K562 (cell line): ENCODE measurements at regions not wholly inside any gene's neighbourhood (a gene's known extent, or its start where the extent isn't known, plus 50 kb on each side); places are given as distances from the start of the nearest gene placed in this dataset.

Experiments used
- ATAC-seq: fragments of 200-7000 bp; cut with Tn5 transposase; 3 replicates; pipeline ENCODE4 v1.9.1; 2020; ENCODE audit warnings: moderate library complexity
- BruUV-seq: library from RNA; stranded (reverse); fragments of 400-500 nt; replicated peaks from 2 replicates; lab custom pipeline; 2021; lab: Mats Ljungman, UMichigan
- CTCF ChIA-PET: fragments of 300-600 bp; formaldehyde crosslinking; extraction: SDS; loops from one replicate; lab custom pipeline; 2021; ENCODE audit warnings: low intra/inter-chr PET ratio; lab: Yijun Ruan, JAX
- POLR2A ChIA-PET: fragments of 300-600, 350-650 bp; sonication (Branson Sonifier 250); formaldehyde crosslinking; extraction: SDS; loops from one replicate; lab custom pipeline; 2021; ENCODE audit warnings: antibody characterized with exemption, inconsistent platforms; lab: Yijun Ruan, JAX
- DNase-seq, 4 experiments: peaks; one replicate each; pipeline versions ENCODE4 v3.0.0 to v3.0.0-alpha.2; 2011 to 2018; ENCODE audit warnings: low spot score in 3 of 4, mixed read lengths in 3 of 4; ENCODE audit errors: extremely low read depth in 1 of 4
- FAIRE-seq: peaks from 2 replicates; lab custom pipeline; 2011; peaks lifted over from hg19 to GRCh38; lab: Jason Lieb, UNC
- H2AFZ ChIP-seq: 2 replicates; pipeline ENCODE4 v1.6.0; 2011; ENCODE audit warnings: low read depth, low read length, control low read depth, inconsistent platforms
- H3K27ac ChIP-seq: fragments of 200-600 bp; 3 replicates; pipeline ENCODE4 v1.8.0; 2011; ENCODE audit warnings: low read depth, mild to moderate bottlenecking, control low read depth, inconsistent platforms, low read length, moderate library complexity, mixed read lengths; ENCODE audit errors: extremely low read depth
- H3K27me3 ChIP-seq, 2 experiments: fragments of 300-600 bp in 1 of 2; 2 replicates in 1 of 2; 3 replicates in 1 of 2; pipeline versions ENCODE4 v1.6.0 to v1.8.0; 2011; ENCODE audit warnings: inconsistent platforms in 2 of 2, low read length in 2 of 2, mild to moderate bottlenecking in 1 of 2, mixed read lengths in 1 of 2, moderate library complexity in 1 of 2; ENCODE audit not compliant: control insufficient read depth in 2 of 2, insufficient read depth in 2 of 2
- H3K36me3 ChIP-seq: fragments of 300-600 bp; 3 replicates; pipeline ENCODE4 v1.8.0; 2011; ENCODE audit warnings: mild to moderate bottlenecking, low read length, inconsistent platforms; ENCODE audit not compliant: control insufficient read depth, insufficient read depth
- H3K4me1 ChIP-seq, 2 experiments: fragments of 200-600 bp in 1 of 2; replicated peaks in 1 of 2; 2 replicates in 1 of 2; 3 replicates in 1 of 2; pipeline versions ENCODE4 v1.5.1 to v1.8.0; 2011; ENCODE audit warnings: inconsistent platforms in 2 of 2, low read length in 2 of 2, mild to moderate bottlenecking in 1 of 2, mixed read lengths in 1 of 2, moderate library complexity in 1 of 2; ENCODE audit not compliant: control insufficient read depth in 2 of 2, insufficient read depth in 2 of 2
- H3K4me2 ChIP-seq: 2 replicates; pipeline ENCODE4 v1.6.1; 2011; ENCODE audit warnings: low read length, control low read depth, inconsistent platforms, mixed read lengths; ENCODE audit not compliant: insufficient read depth
- H3K4me3 ChIP-seq: fragments of 200-600 bp; sonication (generic), shearing (Covaris generic); 2 replicates; pipeline ENCODE4 v1.5.1; 2016; ENCODE audit warnings: control low read depth, inconsistent platforms
- H3K79me2 ChIP-seq: fragments of 200-600 bp; 3 replicates; pipeline ENCODE4 v1.8.0; 2011; ENCODE audit warnings: low read length, inconsistent platforms; ENCODE audit not compliant: control insufficient read depth, insufficient read depth
- H3K9ac ChIP-seq, 2 experiments: 2 replicates each; pipeline versions ENCODE4 v1.6.0 to v1.6.1; 2011; ENCODE audit warnings: low read depth in 2 of 2, low read length in 2 of 2, control low read depth in 1 of 2, inconsistent platforms in 1 of 2, mild to moderate bottlenecking in 1 of 2, mixed read lengths in 1 of 2; ENCODE audit not compliant: insufficient read depth in 1 of 2
- H3K9me1 ChIP-seq: one replicate; pipeline ENCODE4 v1.6.0; 2011; ENCODE audit warnings: inconsistent platforms, mild to moderate bottlenecking, low read length, moderate library complexity; ENCODE audit not compliant: control insufficient read depth, insufficient read depth
- H3K9me3 ChIP-seq: replicated peaks from 2 replicates; pipeline ENCODE4 v1.5.1; 2011; ENCODE audit warnings: low read depth, low read length, inconsistent platforms; ENCODE audit not compliant: control insufficient read depth, insufficient read depth
- H4K20me1 ChIP-seq: replicated peaks from 2 replicates; pipeline ENCODE4 v1.6.1; 2011; ENCODE audit warnings: low read length, inconsistent platforms, mixed read lengths; ENCODE audit not compliant: control insufficient read depth, insufficient read depth
- ERF ChIP-seq: fragments of 450-650 bp; formaldehyde crosslinking; IDR thresholded peaks from 2 replicates; pipeline ENCODE4 v1.4.0; 2020; ENCODE audit warnings: mild to moderate bottlenecking, mixed read lengths
- HMG20A ChIP-seq: fragments of 450-650 bp; formaldehyde crosslinking; conservative IDR thresholded peaks from 2 replicates; pipeline ENCODE4 v1.4.0; 2020; ENCODE audit warnings: mild to moderate bottlenecking, mixed read lengths
- HMG20B ChIP-seq: fragments of 250-450 bp; sonication (Bioruptor Pico); IDR thresholded peaks from 2 replicates; pipeline ENCODE4 v1.5.0; 2021; ENCODE audit warnings: mild to moderate bottlenecking
- KDM4B ChIP-seq, 2 experiments: fragments of 450-650 bp in 1 of 2; sonication (generic) in 1 of 2; IDR thresholded peaks; 2 replicates each; pipeline ENCODE4 v1.6.1; 2016 to 2017; ENCODE audit warnings: borderline replicate concordance in 2 of 2, antibody characterized with exemption in 1 of 2, low read depth in 1 of 2, mild to moderate bottlenecking in 1 of 2
- LCOR ChIP-seq: sonication (generic); formaldehyde crosslinking; IDR thresholded peaks from 2 replicates; pipeline ENCODE4 v1.8.0; 2022; ENCODE audit warnings: mild to moderate bottlenecking, missing genetic modification reagents
- NFATC3 ChIP-seq: fragments of 450-650 bp; IDR thresholded peaks from 2 replicates; pipeline ENCODE4 v1.6.1; 2017; ENCODE audit warnings: mild to moderate bottlenecking
- POLR3G ChIP-seq: IDR thresholded peaks from 2 replicates; pipeline ENCODE4 v1.6.1; 2011; ENCODE audit not compliant: insufficient read length, insufficient replicate concordance; ENCODE audit errors: extremely low read depth
- STAG1 ChIP-seq: sonication (generic); formaldehyde crosslinking; IDR thresholded peaks from 2 replicates; pipeline ENCODE4 v1.5.0; 2020; ENCODE audit warnings: missing genetic modification reagents, borderline replicate concordance
- TGIF2 ChIP-seq: sonication (generic); formaldehyde crosslinking; IDR thresholded peaks from 2 replicates; pipeline ENCODE4 v1.8.1; 2022; ENCODE audit warnings: mild to moderate bottlenecking, missing genetic modification reagents, moderate library complexity
- ZNF143 ChIP-seq: sonication (generic); formaldehyde crosslinking; IDR thresholded peaks from 2 replicates; pipeline ENCODE4 v1.9.0; 2022; ENCODE audit warnings: mild to moderate bottlenecking, missing genetic modification reagents
- ZNF165 ChIP-seq: fragments of 250-450 bp; sonication (Bioruptor Pico); IDR thresholded peaks from 2 replicates; pipeline ENCODE4 v1.4.0; 2020; ENCODE audit warnings: borderline replicate concordance
- ZNF584 ChIP-seq: fragments of 200-800 bp; sonication (Bioruptor generic); IDR thresholded peaks from 2 replicates; pipeline ENCODE4 v1.6.1; 2016; ENCODE audit warnings: low read depth, mild to moderate bottlenecking, missing genetic modification characterization, missing compliant biosample characterization
- ZNF830 ChIP-seq: fragments of 250-450 bp; sonication (Bioruptor Pico); IDR thresholded peaks from 2 replicates; pipeline ENCODE4 v1.5.0; 2021; ENCODE audit warnings: mild to moderate bottlenecking
- WGBS: fragments of 100-300 bp; shearing (Covaris generic); methylation state at CpG from one replicate; pipeline ENCODE4 v1.1.6; 2016; ENCODE audit warnings: low coverage, mixed read lengths; ENCODE audit not compliant: insufficient coverage; ENCODE audit errors: missing lambda C conversion rate; 5-methylcytosine and 5-hydroxymethylcytosine counted together
- in situ Hi-C: fragments of 300-500 bp; cut with MboI; formaldehyde crosslinking; loops from 4 replicates; pipeline ENCODE4 v1.15.0; 2018; ENCODE audit warnings: inconsistent platforms, mixed read lengths
- intact Hi-C: fragments of 100-400 bp; cut with micrococcal nuclease; formaldehyde crosslinking; loops from 2 replicates; pipeline ENCODE4 v1.14.2; 2022
- TF ChIP-seq, protein P1 (sequence below): fragments of 250-450 bp; sonication (Bioruptor Pico); IDR thresholded peaks from 2 replicates; pipeline ENCODE4 v1.4.0; 2020; ENCODE audit warnings: mild to moderate bottlenecking
- TF ChIP-seq, protein P2 (sequence below): fragments of 450-650 bp; IDR thresholded peaks from 2 replicates; pipeline ENCODE4 v1.7.0; 2016; ENCODE audit warnings: borderline replicate concordance
- TF ChIP-seq, protein P3 (sequence below): fragments of 250-450 bp; sonication (Bioruptor Pico); IDR thresholded peaks from 2 replicates; pipeline ENCODE4 v1.5.0; 2020; ENCODE audit warnings: mild to moderate bottlenecking, borderline replicate concordance
- TF ChIP-seq, protein P4 (sequence below): fragments of 250-450 bp; sonication (Bioruptor Pico); IDR thresholded peaks from 2 replicates; pipeline ENCODE4 v1.8.0; 2022; ENCODE audit warnings: moderate library complexity, mild to moderate bottlenecking, inconsistent platforms

DNA sequence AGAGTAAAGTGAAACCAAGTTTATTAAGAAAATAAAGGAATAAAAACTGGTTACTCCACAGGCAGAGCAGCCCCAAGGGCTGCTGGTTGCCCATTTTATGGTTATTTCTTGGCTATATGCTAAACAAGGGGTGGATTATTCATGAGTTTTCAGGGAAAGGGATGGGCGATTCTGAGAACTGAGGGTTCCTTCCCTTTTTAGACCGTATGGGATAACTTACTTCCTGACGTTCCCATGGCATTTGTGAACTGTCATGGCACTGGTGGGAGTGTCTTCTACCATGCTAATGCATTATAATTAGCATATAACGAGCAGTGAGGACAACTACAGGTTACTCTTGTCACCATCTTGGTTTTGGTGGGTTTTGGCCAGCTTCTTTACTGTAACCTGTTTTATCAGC is 323.9 kb upstream of the PTGER4 start (continued):
- TF ChIP-seq ERF (CRISPR knock-in tag) (no peak), LCOR (CRISPR knock-in tag) (no peak), KDM4B (IDR thresholded peaks at IDR 0.05; ENCODE audit: borderline replicate concordance in 2 of 2, low read depth in 1 of 2) (no peak), TGIF2 (CRISPR knock-in tag) (no peak)

DNA sequence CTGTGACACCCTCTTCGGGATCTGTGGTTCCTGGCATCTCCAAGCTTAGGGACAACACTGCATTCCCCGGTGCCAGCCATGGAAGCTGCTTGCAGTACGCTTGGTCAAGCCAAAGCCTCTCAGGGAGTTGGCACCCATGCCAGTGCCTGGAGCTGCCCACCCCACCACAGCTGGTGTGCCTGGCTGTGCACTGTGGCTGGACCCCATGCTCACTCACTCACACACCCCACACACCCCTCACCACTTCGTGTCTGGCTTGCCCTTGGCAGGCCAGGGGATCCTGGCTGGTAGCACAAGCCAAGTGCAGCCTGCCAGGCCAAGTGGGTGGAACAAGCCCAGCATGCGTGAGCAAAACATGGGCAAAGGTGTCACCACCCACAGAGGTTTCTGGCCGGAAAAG is 324.5 kb upstream of the PTGER4 start:
- H3K4me3 ChIP-seq: no peak overlapping the region
- no peaks in the 10 kb centered on the region for H3K27me3 ChIP-seq
- no peaks in the 10 kb centered on the region for H3K36me3 ChIP-seq
- ATAC-seq (no peak), DNase-seq (no peak), FAIRE-seq (no peak)
- in situ Hi-C loops: no loop called here
- no peak overlapping the region for H3K27ac ChIP-seq
- no peaks in the 10 kb centered on the region for H3K79me2 ChIP-seq
- no peaks in the 10 kb centered on the region for H3K9me3 ChIP-seq
- H3K4me1 ChIP-seq: no peaks in the 10 kb centered on the region
- WGBS: 0% methylated on average over 6 of the region's 6 CpGs
- BruUV-seq: no TSS peak
- H3K9ac ChIP-seq: no peak overlapping the region
- no peaks in the 10 kb centered on the region for H3K9me1 ChIP-seq
- H4K20me1 ChIP-seq: no peaks in the 10 kb centered on the region
- POLR2A ChIA-PET: no interaction called here
- no peak overlapping the region for H3K4me2 ChIP-seq
- CTCF ChIA-PET: no interaction called here
- intact Hi-C loops: no loop called here
- no peak overlapping the region for H2AFZ ChIP-seq
- TF ChIP-seq ZNF830: no peak
- TF ChIP-seq, protein P1, sequence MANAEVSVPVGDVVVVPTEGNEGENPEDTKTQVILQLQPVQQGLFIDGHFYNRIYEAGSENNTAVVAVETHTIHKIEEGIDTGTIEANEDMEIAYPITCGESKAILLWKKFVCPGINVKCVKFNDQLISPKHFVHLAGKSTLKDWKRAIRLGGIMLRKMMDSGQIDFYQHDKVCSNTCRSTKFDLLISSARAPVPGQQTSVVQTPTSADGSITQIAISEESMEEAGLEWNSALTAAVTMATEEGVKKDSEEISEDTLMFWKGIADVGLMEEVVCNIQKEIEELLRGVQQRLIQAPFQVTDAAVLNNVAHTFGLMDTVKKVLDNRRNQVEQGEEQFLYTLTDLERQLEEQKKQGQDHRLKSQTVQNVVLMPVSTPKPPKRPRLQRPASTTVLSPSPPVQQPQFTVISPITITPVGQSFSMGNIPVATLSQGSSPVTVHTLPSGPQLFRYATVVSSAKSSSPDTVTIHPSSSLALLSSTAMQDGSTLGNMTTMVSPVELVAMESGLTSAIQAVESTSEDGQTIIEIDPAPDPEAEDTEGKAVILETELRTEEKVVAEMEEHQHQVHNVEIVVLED (CRISPR knock-in tag): no peak
- TF ChIP-seq HMG20B (CRISPR knock-in tag): no peak
- TF ChIP-seq POLR3G: no peak
- TF ChIP-seq ZNF143: no peak
- TF ChIP-seq, protein P2, sequence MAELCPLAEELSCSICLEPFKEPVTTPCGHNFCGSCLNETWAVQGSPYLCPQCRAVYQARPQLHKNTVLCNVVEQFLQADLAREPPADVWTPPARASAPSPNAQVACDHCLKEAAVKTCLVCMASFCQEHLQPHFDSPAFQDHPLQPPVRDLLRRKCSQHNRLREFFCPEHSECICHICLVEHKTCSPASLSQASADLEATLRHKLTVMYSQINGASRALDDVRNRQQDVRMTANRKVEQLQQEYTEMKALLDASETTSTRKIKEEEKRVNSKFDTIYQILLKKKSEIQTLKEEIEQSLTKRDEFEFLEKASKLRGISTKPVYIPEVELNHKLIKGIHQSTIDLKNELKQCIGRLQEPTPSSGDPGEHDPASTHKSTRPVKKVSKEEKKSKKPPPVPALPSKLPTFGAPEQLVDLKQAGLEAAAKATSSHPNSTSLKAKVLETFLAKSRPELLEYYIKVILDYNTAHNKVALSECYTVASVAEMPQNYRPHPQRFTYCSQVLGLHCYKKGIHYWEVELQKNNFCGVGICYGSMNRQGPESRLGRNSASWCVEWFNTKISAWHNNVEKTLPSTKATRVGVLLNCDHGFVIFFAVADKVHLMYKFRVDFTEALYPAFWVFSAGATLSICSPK: no peak
- TF ChIP-seq, protein P3, sequence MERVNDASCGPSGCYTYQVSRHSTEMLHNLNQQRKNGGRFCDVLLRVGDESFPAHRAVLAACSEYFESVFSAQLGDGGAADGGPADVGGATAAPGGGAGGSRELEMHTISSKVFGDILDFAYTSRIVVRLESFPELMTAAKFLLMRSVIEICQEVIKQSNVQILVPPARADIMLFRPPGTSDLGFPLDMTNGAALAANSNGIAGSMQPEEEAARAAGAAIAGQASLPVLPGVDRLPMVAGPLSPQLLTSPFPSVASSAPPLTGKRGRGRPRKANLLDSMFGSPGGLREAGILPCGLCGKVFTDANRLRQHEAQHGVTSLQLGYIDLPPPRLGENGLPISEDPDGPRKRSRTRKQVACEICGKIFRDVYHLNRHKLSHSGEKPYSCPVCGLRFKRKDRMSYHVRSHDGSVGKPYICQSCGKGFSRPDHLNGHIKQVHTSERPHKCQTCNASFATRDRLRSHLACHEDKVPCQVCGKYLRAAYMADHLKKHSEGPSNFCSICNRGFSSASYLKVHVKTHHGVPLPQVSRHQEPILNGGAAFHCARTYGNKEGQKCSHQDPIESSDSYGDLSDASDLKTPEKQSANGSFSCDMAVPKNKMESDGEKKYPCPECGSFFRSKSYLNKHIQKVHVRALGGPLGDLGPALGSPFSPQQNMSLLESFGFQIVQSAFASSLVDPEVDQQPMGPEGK (CRISPR knock-in tag): no peak
- no peak for TF ChIP-seq NFATC3
- TF ChIP-seq, protein P4, sequence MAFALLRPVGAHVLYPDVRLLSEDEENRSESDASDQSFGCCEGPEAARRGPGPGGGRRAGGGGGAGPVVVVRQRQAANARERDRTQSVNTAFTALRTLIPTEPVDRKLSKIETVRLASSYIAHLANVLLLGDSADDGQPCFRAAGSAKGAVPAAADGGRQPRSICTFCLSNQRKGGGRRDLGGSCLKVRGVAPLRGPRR (CRISPR knock-in tag): no peak
- TF ChIP-seq STAG1 (CRISPR knock-in tag): no peak
- TF ChIP-seq HMG20A (CRISPR knock-in tag): no peak
- no peak for TF ChIP-seq ZNF165 (CRISPR knock-in tag)
- no peak for TF ChIP-seq ZNF584 (CRISPR knock-in tag)
